Activated CD4-positive, alpha-beta T cell treated with anti-CD3 and anti-CD28 coated beads, Interleukin-2, amount 50 U/mL, for 24 hours (primary cell): ENCODE measurements at regions not wholly inside any gene's neighbourhood (a gene's known extent, or its start where the extent isn't known, plus 50 kb on each side); places are given as distances from the start of the nearest gene placed in this dataset.

Experiments used
- DNase-seq, 2 donors: peaks; one replicate each; pipeline ENCODE4 v3.0.0-alpha.2; 2020; ENCODE audit warnings: low read depth in 1 of 2, low spot score in 1 of 2

DNA sequence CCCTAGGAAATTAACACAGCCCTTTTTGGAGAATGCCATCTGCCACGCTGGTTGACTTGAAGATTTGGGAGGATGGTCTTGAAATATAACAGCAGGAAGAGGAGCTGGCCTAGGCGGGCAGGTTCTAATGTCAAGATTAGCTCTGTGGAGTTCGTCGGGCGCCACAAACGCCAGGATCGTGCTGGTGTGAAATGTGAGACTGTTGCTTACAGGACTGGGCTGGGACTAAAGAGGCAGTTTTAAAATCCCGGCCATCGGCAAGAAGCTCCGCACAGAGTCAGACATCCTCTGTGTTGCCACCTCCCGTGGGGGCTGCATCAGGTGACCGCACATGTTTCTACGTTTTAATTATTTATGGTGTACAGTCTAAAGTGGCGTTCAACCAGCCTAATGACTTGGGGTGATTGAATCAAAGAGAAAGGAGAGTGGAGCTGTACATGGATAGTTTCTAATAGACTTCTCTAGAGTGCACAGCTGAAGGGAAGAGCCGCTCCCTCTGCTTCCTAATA, 99.4 kb upstream of the BCL11A start:
- DNase-seq = no peak

DNA sequence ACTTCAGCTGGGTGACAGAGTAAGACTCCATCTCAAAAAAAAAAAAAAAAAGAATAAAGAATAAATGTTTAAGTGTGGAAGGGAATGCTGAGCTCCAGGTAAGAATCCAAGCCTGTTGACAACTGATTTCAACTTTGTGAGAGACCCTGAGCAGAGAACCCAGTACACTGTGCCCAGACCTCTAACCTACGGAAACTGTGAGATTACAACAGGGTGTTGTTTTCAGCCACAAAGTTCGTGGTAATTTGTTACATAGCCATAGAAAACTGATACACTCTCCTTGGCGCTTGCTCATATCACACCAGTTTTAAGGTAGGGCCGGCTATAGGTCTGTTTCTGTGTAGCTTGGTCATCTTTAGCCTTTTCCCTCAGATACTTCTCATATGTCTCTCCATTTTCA, 98.4 kb upstream of the PAPOLG start:
- DNase-seq = no peak

DNA sequence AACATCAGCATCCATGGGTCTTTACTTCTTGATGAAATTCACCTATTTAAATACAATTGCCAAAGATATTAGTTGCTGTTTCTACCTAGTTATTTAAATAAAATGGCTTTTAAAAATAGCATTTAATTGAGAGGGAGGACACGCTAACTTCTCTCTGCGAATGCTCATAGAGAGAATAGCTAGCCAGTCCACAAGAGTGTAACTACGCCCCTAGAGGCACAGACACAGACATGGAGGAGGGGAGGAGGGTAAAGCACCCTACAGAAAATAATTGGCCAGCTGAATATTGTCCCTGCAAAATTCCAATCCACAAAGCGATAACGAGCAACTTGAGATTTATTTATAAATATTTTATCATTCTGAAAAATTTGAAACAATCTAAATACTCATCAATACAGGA, 97.0 kb upstream of the PAPOLG start:
- no peak for DNase-seq

DNA sequence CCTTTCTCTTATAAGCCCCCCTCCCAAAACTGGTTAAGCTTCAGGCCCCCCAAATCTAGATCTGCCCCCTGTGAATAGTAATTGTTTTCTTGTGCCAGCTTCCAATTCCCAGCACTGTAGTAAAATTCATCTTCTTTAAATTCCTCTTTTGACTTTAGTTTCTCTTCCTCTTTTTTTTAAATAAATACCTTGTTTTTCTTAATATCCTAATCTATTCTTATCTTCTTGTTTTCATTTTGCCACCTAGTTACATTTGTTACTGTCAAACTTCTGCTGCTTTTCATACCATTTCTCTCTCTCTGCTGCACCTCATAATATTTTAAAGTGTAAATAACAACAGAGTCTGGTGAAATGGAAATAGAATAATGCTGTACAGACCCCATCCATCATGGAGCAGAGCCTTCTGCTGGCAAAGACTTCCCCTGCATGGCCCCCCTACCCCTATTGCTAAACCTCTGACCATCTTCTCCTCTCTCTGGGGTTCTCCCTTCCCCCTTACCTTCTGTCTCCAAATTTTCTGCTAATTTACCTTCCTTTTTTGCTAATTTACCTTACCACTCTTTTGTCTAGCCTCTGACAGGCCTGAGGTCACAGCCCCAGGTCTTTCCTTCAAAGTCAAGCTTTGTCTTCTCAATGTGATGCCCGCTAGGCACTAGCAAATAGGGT, 94.9 kb upstream of the PAPOLG start:
- DNase-seq = no peak

DNA sequence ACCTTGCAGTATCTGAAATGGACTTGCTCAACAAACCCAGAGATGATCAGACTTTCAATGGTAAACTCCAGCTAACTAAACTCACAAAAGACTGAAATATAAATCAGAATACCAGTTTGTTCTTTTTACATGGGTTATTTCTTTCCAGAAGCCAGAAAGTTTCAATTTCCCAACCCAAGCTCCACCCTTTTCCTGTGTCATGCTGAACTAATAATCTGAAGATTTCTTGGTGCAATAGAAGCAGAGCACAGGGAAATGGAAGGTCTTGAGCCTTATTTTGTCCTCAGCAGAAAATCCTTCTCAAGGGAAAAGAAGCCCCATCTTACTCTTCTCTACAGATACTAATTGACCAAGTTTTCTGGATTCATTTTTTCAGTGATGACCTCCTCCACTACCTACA, 93.3 kb upstream of the PAPOLG start:
- DNase-seq = no peak

DNA sequence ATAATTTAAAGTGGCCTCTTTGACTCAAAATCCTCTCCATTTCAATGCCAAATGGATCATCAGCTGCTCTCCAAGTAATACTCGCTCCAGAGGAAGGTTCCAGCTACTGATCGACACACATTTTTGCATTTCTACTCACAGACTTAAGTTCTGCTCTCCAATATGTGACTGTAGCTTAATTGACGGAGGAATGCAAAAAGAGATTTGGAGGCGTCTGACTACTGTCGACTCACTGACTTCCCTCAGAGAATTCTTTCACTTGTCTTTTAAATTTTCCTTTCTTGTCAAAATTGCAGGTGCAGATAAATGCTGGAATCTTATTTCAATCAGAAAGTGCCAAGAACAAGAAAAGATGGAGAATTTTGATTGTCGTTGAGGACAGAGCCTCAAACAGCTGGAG, 84.1 kb upstream of the PAPOLG start:
- DNase-seq = no peak

DNA sequence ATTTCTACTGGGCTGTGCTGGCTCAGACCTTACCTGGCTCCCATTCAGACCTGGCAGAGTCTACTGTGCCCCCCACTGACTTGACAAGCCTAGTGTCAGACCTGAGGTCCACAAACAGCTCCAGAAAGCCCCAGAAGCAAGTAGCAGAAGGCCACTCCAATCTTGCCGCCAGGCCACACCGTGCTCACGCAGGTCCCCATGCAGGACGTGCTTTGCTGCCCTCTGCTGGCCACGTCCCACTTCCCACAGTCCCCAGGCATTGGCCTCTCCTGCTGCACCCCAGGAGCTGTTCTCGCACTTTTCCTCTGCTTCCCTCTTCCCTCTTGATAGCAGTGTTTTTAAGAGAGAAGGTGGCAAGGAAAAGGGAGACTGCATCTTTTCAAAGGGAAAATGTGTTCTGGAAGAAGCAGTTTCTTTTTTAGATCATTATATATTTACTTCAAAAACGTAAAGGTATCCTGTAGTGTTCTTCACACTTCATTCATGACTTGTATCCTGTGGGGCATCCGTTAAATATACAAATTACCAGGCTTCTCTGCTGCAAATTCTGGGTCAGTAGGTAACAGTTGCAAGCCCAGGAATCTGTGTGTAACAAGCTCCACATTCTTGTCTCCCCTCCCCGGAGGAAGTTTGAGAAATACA, 81.4 kb upstream of the PAPOLG start:
- peak; percentile 62 to 74 for DNase-seq

DNA sequence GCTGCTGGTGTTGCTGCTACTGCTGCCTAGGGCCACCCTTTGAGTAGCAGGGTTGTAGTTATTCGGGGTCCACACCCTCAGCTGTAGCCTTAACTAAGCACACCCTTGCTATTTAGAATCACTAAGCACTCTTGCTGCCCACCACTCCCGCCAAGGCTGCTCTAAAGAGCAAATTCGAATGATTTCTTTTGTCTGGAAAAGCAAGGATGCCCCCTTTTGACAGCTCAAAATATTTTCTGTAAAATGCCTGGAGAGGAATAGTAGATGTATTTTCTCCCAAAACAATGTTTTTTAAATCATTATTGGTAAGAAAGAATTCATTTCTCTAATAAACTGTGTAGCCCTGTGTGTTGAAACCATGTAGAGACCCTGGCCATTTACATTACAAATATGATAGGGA, 80.8 kb upstream of the PAPOLG start:
- DNase-seq = no peak

DNA sequence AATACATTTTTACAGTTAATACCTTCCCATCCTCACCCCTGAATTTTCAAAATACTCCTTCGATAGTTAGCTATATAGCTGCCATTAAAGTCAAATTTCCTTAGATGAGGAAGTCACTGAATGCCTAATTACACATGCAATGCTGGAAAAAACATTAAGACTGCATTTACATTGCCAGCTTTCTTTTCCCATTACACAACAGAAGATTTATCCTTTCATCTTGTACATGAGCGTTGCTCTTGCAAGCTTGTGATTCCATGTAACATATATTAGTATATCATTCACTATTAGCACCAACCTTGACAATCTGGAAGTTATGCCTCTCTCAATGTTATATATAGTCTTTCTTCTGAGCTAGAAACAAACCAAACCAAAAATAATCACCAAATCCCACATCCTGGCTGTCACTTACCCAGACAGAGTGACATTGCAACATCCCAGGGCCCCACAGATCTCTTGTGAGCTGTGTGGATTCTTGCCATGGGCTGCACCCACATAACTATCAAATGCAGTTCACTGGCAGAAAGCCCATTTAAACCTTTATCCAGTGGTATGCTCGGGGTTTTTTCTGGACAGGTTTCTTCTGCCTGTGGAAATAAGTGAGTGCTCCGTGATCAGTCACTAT, 79.2 kb upstream of the PAPOLG start:
- no peak for DNase-seq

DNA sequence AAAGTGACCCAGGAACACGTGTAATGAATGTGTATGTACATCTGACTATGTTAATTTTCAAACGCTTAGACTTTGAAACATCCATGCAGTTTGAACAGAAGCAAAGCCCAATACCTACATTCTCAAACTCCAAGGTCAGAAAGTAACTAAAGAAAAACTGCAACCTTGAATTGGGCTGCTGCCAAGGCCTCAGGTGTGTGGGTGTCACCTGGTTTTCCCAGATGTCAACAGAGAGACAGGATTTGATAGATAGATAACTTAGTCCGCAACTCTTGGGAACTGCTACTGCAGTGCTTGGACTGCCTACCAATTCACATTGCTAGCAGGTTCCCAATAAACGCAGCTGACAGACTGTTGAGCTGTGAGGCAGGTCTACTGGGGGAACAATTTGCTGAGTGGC, 78.7 kb upstream of the PAPOLG start:
- no peak for DNase-seq

DNA sequence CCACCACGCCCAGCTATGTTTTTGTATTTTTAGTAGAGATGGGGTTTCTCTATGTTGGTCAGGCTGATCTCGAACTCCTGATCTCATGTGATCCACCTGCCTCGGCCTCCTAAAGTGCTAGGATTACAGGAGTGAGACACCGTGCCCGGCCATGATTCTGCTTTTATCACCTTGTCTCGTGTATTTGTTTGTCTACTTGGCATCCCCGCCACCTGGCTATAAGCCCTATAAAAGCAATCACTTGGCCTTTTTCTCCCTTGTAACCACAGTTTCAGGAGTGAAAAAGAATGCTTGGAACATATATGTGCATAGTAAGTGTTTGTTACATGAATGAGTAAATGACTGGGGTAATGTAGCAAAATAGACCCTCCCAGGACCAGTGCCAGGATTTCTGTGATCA, 77.5 kb upstream of the PAPOLG start:
- no peak for DNase-seq

DNA sequence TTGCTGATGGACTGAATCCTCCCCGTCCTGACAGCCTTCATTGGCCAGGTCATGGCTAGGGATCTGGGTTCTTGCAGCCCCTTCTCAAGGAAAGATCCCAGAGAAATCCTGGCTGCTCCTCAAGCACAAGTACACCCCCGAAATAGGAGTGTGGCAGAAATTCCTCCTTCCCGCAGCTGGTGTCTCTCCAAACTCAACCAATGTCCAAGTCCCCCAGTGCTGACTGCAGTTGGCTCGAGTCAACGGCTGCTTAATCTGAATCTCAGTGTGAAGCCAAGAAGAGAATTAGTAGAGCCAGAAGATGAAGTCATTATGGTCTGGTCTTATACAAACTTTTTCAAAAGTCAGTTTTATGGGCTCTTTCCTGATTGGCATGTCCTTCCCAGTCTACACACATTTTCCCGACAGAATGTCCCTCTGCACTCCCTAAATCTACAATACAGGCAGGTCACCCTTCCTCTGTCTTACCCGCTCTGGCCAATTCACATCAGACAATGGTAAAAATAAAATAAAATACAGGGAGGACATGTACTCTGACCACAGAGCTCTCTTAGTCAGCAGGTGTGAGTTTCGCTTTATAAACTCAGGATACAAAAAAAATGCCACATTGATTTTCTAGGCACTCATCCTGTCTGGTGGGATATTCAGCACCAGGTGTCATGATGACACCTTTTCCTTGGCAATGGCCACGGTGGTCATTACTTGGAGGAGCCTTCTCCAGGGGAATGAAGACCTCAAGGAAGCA, 76.9 kb upstream of the PAPOLG start:
- no peak for DNase-seq

DNA sequence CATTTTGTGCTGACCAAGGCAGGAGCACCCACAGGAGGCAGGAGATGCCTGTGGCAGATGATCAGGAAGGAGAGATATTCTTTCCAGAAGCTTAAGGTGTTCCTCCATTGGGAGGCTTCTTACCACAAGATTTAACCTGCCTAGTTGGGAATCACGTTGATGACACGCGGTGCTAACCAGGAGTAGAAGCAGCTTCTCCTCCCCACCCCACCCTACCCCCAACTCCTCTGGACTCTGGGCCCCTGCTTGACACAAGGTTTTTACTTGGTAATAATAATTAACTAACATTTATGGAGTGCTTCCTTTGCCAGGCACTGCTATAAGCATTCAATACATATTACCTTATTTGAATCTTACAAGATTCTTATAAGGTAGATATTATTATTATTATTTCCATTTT, 62.5 kb upstream of the PAPOLG start:
- DNase-seq = no peak

DNA sequence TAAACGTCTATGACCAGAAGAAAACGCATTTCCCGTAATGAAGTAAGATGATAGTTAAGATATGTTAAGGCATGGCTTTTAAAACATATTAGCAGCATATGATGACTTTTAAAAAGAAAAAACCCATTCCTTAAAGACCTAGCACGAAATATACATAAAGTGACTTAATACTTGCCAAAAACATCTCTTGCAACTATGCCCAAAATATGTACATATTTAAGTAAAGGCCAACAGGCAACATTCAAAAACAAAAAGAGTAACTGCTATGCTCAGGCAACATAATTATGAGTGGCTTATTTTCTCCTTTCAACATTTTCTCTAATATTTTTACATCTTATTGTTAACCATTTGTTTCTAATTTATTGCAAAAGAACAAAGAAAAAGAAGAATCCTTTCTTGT, 60.3 kb upstream of the PAPOLG start:
- no peak for DNase-seq

DNA sequence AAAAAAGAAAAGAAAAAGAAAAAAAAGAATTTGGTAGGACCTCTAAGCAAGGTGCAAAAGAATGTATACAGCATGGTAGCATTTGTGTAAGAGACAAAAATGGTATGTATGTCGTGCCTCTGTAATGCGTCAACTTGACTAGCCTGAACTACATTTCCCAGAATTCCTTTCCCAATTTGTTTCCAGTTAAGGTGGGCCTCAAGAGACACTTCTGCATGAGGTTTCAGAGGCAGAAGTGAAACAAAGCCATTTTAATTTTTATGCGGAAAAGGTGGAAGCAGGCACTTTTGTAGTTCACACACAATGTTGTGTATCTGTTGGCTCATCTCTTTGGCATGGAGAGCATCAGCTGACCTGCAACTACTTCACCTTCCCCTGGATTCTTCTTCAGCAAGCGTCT, 56.5 kb upstream of the PAPOLG start:
- DNase-seq = no peak

DNA sequence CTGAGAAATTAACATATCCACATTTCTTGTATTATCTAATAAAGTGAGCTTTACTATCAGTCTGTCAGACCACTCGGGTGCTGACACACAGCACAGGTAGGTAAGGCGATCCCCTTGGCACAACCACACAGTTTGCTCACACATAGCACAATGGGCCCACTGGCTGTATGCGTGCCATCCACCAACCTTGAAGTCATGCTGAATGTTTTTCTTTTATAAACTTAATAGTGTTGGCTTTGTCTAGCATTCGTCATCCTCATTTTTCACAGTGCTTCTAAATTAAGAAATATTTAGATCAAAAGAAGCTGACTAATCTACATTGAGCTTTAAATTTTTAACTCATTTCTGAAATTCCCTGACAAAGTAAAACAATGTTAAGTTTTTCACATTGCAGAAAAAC, 50.0 kb upstream of the PAPOLG start:
- DNase-seq = no peak
